ENCODE measurements at regions not wholly inside any gene's neighbourhood (a gene's known extent, or its start where the extent isn't known, plus 50 kb on each side); places are given as distances from the start of the nearest gene placed in this dataset.
"Not testable (repeated sequence)": the region's sequence is repeated elsewhere in the genome, so short reads cannot be mapped to it uniquely, and the experiment has no call there.

- H3K27ac Mint-ChIP-seq (ENCODE audit: unreplicated experiment) = no peak overlapping the region
- H3K9me3 Mint-ChIP-seq (ENCODE audit: unreplicated experiment) = peaks cover 4% of the 10 kb centered on the region
- no peak for TF ChIP-seq CTCF (IDR thresholded peaks at IDR 0.05)
- H3K4me3 Mint-ChIP-seq (ENCODE audit: unreplicated experiment) = no peak overlapping the region
- no peaks in the 10 kb centered on the region for H3K4me1 Mint-ChIP-seq (ENCODE audit: unreplicated experiment)
- DNase-seq (ENCODE audit: extremely low spot score, unreplicated experiment) = peak; percentile 81
- H3K27me3 Mint-ChIP-seq (ENCODE audit: unreplicated experiment) = peaks cover 4% of the 10 kb centered on the region
- no peaks in the 10 kb centered on the region for H3K36me3 Mint-ChIP-seq (ENCODE audit: unreplicated experiment)
These were observed 351.9 kb upstream of the ID2 start for GRCh38 chr2:8329660-8330622.

- H3K4me1 Mint-ChIP-seq (ENCODE audit: unreplicated experiment) = no peaks in the 10 kb centered on the region
- no peak for TF ChIP-seq CTCF (IDR thresholded peaks at IDR 0.05)
- peaks cover 2% of the 10 kb centered on the region for H3K27me3 Mint-ChIP-seq (ENCODE audit: unreplicated experiment)
- H3K27ac Mint-ChIP-seq (ENCODE audit: unreplicated experiment) = no peak overlapping the region
- no peaks in the 10 kb centered on the region for H3K36me3 Mint-ChIP-seq (ENCODE audit: unreplicated experiment)
- peaks cover 4% of the 10 kb centered on the region for H3K9me3 Mint-ChIP-seq (ENCODE audit: unreplicated experiment)
- no peak overlapping the region for H3K4me3 Mint-ChIP-seq (ENCODE audit: unreplicated experiment)
- no peak for DNase-seq (ENCODE audit: extremely low spot score, unreplicated experiment)
These were observed 350.8 kb upstream of the ID2 start for GRCh38 chr2:8331068-8331467.

- TF ChIP-seq CTCF (IDR thresholded peaks at IDR 0.05) = no peak
- peaks cover 2% of the 10 kb centered on the region for H3K27me3 Mint-ChIP-seq (ENCODE audit: unreplicated experiment)
- no peaks in the 10 kb centered on the region for H3K4me1 Mint-ChIP-seq (ENCODE audit: unreplicated experiment)
- no peak overlapping the region for H3K27ac Mint-ChIP-seq (ENCODE audit: unreplicated experiment)
- peaks cover 4% of the 10 kb centered on the region for H3K9me3 Mint-ChIP-seq (ENCODE audit: unreplicated experiment)
- no peak overlapping the region for H3K4me3 Mint-ChIP-seq (ENCODE audit: unreplicated experiment)
- peak; percentile 77 for DNase-seq (ENCODE audit: extremely low spot score, unreplicated experiment)
- H3K36me3 Mint-ChIP-seq (ENCODE audit: unreplicated experiment) = no peaks in the 10 kb centered on the region
These were observed 349.2 kb upstream of the ID2 start for GRCh38 chr2:8332646-8333045.

- Mint-ChIP-seq H3K4me1 (ENCODE audit: unreplicated experiment) (no peaks in the 10 kb centered on the region), H3K36me3 (ENCODE audit: unreplicated experiment) (no peaks in the 10 kb centered on the region), H3K27ac (ENCODE audit: unreplicated experiment) (no peak overlapping the region), H3K27me3 (ENCODE audit: unreplicated experiment) (peaks cover 2% of the 10 kb centered on the region), H3K9me3 (ENCODE audit: unreplicated experiment) (peaks cover 4% of the 10 kb centered on the region), H3K4me3 (ENCODE audit: unreplicated experiment) (no peak overlapping the region)
- DNase-seq (ENCODE audit: extremely low spot score, unreplicated experiment) = peak; percentile 57
- TF ChIP-seq CTCF (IDR thresholded peaks at IDR 0.05) = no peak
These were observed 348.6 kb upstream of the ID2 start for GRCh38 chr2:8333177-8333831.

- not testable (repeated sequence) for H3K27ac Mint-ChIP-seq (ENCODE audit: unreplicated experiment)
These were observed 348.0 kb upstream of the ID2 start for GRCh38 chr2:8333832-8334187.

More at GRCh38 chr2:8333832-8334187, 348.0 kb upstream of the ID2 start:
- H3K9me3 Mint-ChIP-seq (ENCODE audit: unreplicated experiment); H3K4me1 Mint-ChIP-seq (ENCODE audit: unreplicated experiment); H3K4me3 Mint-ChIP-seq (ENCODE audit: unreplicated experiment); H3K27me3 Mint-ChIP-seq (ENCODE audit: unreplicated experiment); DNase-seq (ENCODE audit: extremely low spot score, unreplicated experiment); H3K36me3 Mint-ChIP-seq (ENCODE audit: unreplicated experiment): not testable (repeated sequence)
